HEK293T (cell line): ENCODE measurements at regions not wholly inside any gene's neighbourhood (a gene's known extent, or its start where the extent isn't known, plus 50 kb on each side); places are given as distances from the start of the nearest gene placed in this dataset.

ENCODE experiments used
- BHLHE40 ChIP-seq: fragments of 450-650 bp; IDR thresholded peaks from 2 replicates; pipeline ENCODE4 v1.6.1; 2016; ENCODE audit warnings: mild to moderate bottlenecking, moderate library complexity, borderline replicate concordance
- CTBP1 ChIP-seq: fragments of 450-650 bp; IDR thresholded peaks from 2 replicates; pipeline ENCODE4 v1.6.1; 2016; ENCODE audit warnings: borderline replicate concordance
- ELF4 ChIP-seq: fragments of 450-650 bp; IDR thresholded peaks from 2 replicates; pipeline ENCODE4 v1.6.1; 2017; ENCODE audit warnings: antibody characterized with exemption
- FOXM1 ChIP-seq: fragments of 450-650 bp; IDR thresholded peaks from 2 replicates; pipeline ENCODE4 v1.6.1; 2017; ENCODE audit warnings: mild to moderate bottlenecking, borderline replicate concordance
- HDGF ChIP-seq: fragments of 450-650 bp; IDR thresholded peaks from 2 replicates; pipeline ENCODE4 v1.6.1; 2017; ENCODE audit warnings: antibody characterized with exemption, borderline replicate concordance
- L3MBTL2 ChIP-seq: fragments of 450-650 bp; conservative IDR thresholded peaks from 2 replicates; pipeline ENCODE4 v1.6.1; 2016; ENCODE audit warnings: mild to moderate bottlenecking
- LEF1 ChIP-seq: fragments of 450-650 bp; IDR thresholded peaks from 2 replicates; pipeline ENCODE4 v1.6.1; 2017; ENCODE audit warnings: mild to moderate bottlenecking, borderline replicate concordance
- PKNOX1 ChIP-seq: fragments of 450-650 bp; IDR thresholded peaks from 2 replicates; pipeline ENCODE4 v1.6.1; 2016
- SP1 ChIP-seq: fragments of 450-650 bp; IDR thresholded peaks from 2 replicates; pipeline ENCODE4 v1.6.1; 2017
- SUZ12 ChIP-seq: fragments of 450-650 bp; IDR thresholded peaks from 2 replicates; pipeline ENCODE4 v1.6.1; 2016; ENCODE audit warnings: mild to moderate bottlenecking
- TARDBP ChIP-seq: fragments of 450-650 bp; IDR thresholded peaks from 2 replicates; pipeline ENCODE4 v1.6.1; 2016
- ZNF384 ChIP-seq: fragments of 450-650 bp; IDR thresholded peaks from 2 replicates; pipeline ENCODE4 v1.6.1; 2016

DNA sequence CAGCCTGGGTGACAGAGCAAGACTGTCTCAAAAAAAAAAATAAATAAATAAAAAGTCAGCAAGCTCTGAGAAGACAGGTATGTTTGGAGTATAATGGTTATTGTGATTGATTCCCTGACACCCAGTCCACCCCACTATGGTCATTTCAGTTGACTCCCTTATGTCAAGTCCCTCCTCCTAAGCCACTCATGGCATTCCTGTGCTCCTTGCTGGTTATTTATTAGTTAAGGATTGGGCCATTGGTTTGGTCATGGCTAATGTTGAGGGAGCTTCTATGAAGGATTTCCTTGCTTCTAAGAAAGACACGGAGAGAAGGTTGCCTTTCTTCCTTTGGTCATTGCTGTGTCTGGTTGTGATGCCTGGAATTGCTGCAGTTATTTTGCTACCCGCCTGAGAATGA, 140.1 kb downstream of the UCHL1 start:
- TF ChIP-seq L3MBTL2 (no peak), SP1 (no peak), HDGF (no peak), PKNOX1 (no peak), FOXM1 (no peak), ELF4 (no peak), SUZ12 (no peak), TARDBP (no peak), BHLHE40 (no peak), ZNF384 (no peak), CTBP1 (no peak), LEF1 (no peak)
